GM23338 (cell line): ENCODE measurements at regions not wholly inside any gene's neighbourhood (a gene's known extent, or its start where the extent isn't known, plus 50 kb on each side); places are given as distances from the start of the nearest gene placed in this dataset.

Experiments used
- ATAC-seq: fragments of 200-7000 bp; cut with Tn5 transposase; 3 replicates; pipeline ENCODE4 v1.9.1; 2020
- DNase-seq: peaks from one replicate; pipeline ENCODE4 v3.0.0-alpha.2; 2015; ENCODE audit warnings: low spot score
- H2AFZ ChIP-seq: fragments of 200-600 bp; sonication (generic); 2 replicates; pipeline ENCODE4 v1.8.0; 2016; ENCODE audit warnings: antibody characterized with exemption, mild to moderate bottlenecking, moderate library complexity
- H3F3A ChIP-seq: fragments of 200-600 bp; sonication (generic); replicated peaks from 2 replicates; pipeline ENCODE4 v1.8.0; 2017; ENCODE audit warnings: antibody characterized with exemption, mixed run types, low read depth
- H3K27ac ChIP-seq: fragments of 200-600 bp; sonication (generic); 2 replicates; pipeline ENCODE4 v1.6.1; 2016; ENCODE audit warnings: low read depth
- H3K27me3 ChIP-seq: fragments of 200-600 bp; sonication (generic); 2 replicates; pipeline ENCODE4 v1.8.0; 2016; ENCODE audit warnings: mild to moderate bottlenecking, mixed run types, moderate library complexity; ENCODE audit not compliant: insufficient read depth
- H3K36me3 ChIP-seq: fragments of 200-600 bp; sonication (generic); 2 replicates; pipeline ENCODE4 v1.8.0; 2016; ENCODE audit warnings: mild to moderate bottlenecking; ENCODE audit not compliant: insufficient read depth
- H3K4me1 ChIP-seq: fragments of 200-600 bp; sonication (generic); 2 replicates; pipeline ENCODE4 v1.8.0; 2016; ENCODE audit warnings: mild to moderate bottlenecking, moderate library complexity; ENCODE audit not compliant: insufficient read depth
- H3K4me2 ChIP-seq: fragments of 200-600 bp; sonication (generic); 2 replicates; pipeline ENCODE4 v1.7.1; 2017; ENCODE audit warnings: mixed run types
- H3K4me3 ChIP-seq: fragments of 200-600 bp; sonication (generic); 2 replicates; pipeline ENCODE4 v1.6.1; 2016; ENCODE audit warnings: mixed run types
- H3K79me2 ChIP-seq: fragments of 200-600 bp; sonication (generic); replicated peaks from 2 replicates; pipeline ENCODE4 v1.8.0; 2017; ENCODE audit warnings: mild to moderate bottlenecking; ENCODE audit not compliant: insufficient read depth
- H3K9me2 ChIP-seq: fragments of 200-600 bp; sonication (generic); 2 replicates; pipeline ENCODE4 v1.8.0; 2017; ENCODE audit not compliant: insufficient read depth
- H4K20me1 ChIP-seq: fragments of 200-600 bp; sonication (generic); replicated peaks from 2 replicates; pipeline ENCODE4 v1.8.0; 2017; ENCODE audit warnings: mild to moderate bottlenecking; ENCODE audit not compliant: insufficient read depth
- H3K27ac Mint-ChIP-seq: 2 replicates; pipeline ENCODE4 v1.8.0; 2020; ENCODE audit warnings: inconsistent platforms, mild to moderate bottlenecking, moderate library complexity, mixed read lengths
- H3K27me3 Mint-ChIP-seq: 3 replicates; pipeline ENCODE4 v1.8.0; 2022; ENCODE audit warnings: low read depth, mild to moderate bottlenecking, moderate library complexity, mixed read lengths, inconsistent platforms; ENCODE audit not compliant: insufficient read depth, poor library complexity
- H3K36me3 Mint-ChIP-seq: 3 replicates; pipeline ENCODE4 v1.8.0; 2021; ENCODE audit warnings: low read depth, mild to moderate bottlenecking, inconsistent platforms, moderate library complexity, mixed read lengths
- H3K4me1 Mint-ChIP-seq: 3 replicates; pipeline ENCODE4 v1.8.0; 2020; ENCODE audit warnings: mild to moderate bottlenecking, inconsistent platforms, mixed read lengths
- H3K4me3 Mint-ChIP-seq: 3 replicates; pipeline ENCODE4 v1.8.0; 2021; ENCODE audit warnings: moderate library complexity, mild to moderate bottlenecking, inconsistent platforms, mixed read lengths
- H3K9me3 Mint-ChIP-seq: 3 replicates; pipeline ENCODE4 v1.8.0; 2020; ENCODE audit warnings: moderate library complexity, mild to moderate bottlenecking, inconsistent platforms, mixed read lengths
- CREB1 ChIP-seq: fragments of 250-450 bp; sonication (Bioruptor Pico); IDR thresholded peaks from 2 replicates; pipeline ENCODE4 v1.5.0; 2020; ENCODE audit warnings: low read depth, mild to moderate bottlenecking, moderate library complexity
- CTCF ChIP-seq, 2 experiments: fragments of 200-600 bp in 1 of 2; sonication (generic) in 1 of 2; conservative IDR thresholded peaks; 2 replicates each; pipeline versions ENCODE4 v1.5.1 to v1.6.1; 2016 to 2017; ENCODE audit warnings: antibody characterized with exemption in 2 of 2, low read depth in 2 of 2, mild to moderate bottlenecking in 2 of 2, moderate library complexity in 1 of 2
- ETS1 ChIP-seq: IDR thresholded peaks from 2 replicates; pipeline ENCODE4 v1.6.1; 2016; ENCODE audit warnings: antibody characterized with exemption
- EZH2 ChIP-seq: fragments of 200-600 bp; sonication (generic); IDR thresholded peaks from one replicate; pipeline ENCODE4 v1.8.0; 2017; ENCODE audit warnings: antibody characterized with exemption, mild to moderate bottlenecking, low read depth; ENCODE audit not compliant: unreplicated experiment
- EZH2phosphoT487 ChIP-seq: fragments of 200-600 bp; sonication (generic); IDR thresholded peaks from one replicate; pipeline ENCODE4 v1.8.1; 2018; ENCODE audit warnings: antibody characterized with exemption; ENCODE audit not compliant: unreplicated experiment
- JUNB ChIP-seq: IDR thresholded peaks from one replicate; pipeline ENCODE4 v1.6.1; 2016; ENCODE audit warnings: antibody characterized with exemption; ENCODE audit not compliant: unreplicated experiment
- NANOG ChIP-seq: IDR thresholded peaks from 2 replicates; pipeline ENCODE4 v1.6.1; 2016; ENCODE audit warnings: antibody characterized with exemption, borderline replicate concordance
- POLR2AphosphoS5 ChIP-seq: IDR thresholded peaks from 2 replicates; pipeline ENCODE4 v1.6.1; 2016; ENCODE audit warnings: antibody characterized with exemption, low read depth
- STAT1 ChIP-seq: IDR thresholded peaks from one replicate; pipeline ENCODE4 v1.6.1; 2016; ENCODE audit warnings: antibody characterized with exemption; ENCODE audit not compliant: unreplicated experiment
- ZNF114 ChIP-seq: fragments of 250-450 bp; sonication (Bioruptor Pico); IDR thresholded peaks from 2 replicates; pipeline ENCODE4 v1.5.0; 2020; ENCODE audit warnings: mild to moderate bottlenecking, moderate library complexity
- ZNF331 ChIP-seq: fragments of 250-450 bp; sonication (Bioruptor Pico); IDR thresholded peaks from 2 replicates; pipeline ENCODE4 v1.5.0; 2020; ENCODE audit warnings: low read depth, mild to moderate bottlenecking, moderate library complexity
- TF ChIP-seq, protein P1 (sequence below): IDR thresholded peaks from one replicate; pipeline ENCODE4 v1.6.1; 2018; ENCODE audit warnings: antibody characterized with exemption; ENCODE audit not compliant: unreplicated experiment
- TF ChIP-seq, protein P2 (sequence below): fragments of 250-450 bp; sonication (Bioruptor Pico); IDR thresholded peaks from 2 replicates; pipeline ENCODE4 v1.5.0; 2020; ENCODE audit warnings: mild to moderate bottlenecking, moderate library complexity

- Histone ChIP-seq H2AFZ (no peak overlapping the region), H3K27ac (no peak overlapping the region), H4K20me1 (no peaks in the 10 kb centered on the region), H3K27me3 (no peaks in the 10 kb centered on the region), H3K36me3 (no peaks in the 10 kb centered on the region), H3K9me2 (no peaks in the 10 kb centered on the region), H3F3A (no peaks in the 10 kb centered on the region), H3K79me2 (no peaks in the 10 kb centered on the region), H3K4me2 (no peak overlapping the region), H3K4me3 (no peak overlapping the region), H3K4me1 (no peaks in the 10 kb centered on the region)
- Mint-ChIP-seq H3K4me1 (no peaks in the 10 kb centered on the region), H3K27me3 (no peaks in the 10 kb centered on the region), H3K9me3 (peaks cover 5% of the 10 kb centered on the region), H3K4me3 (no peak overlapping the region), H3K27ac (no peak overlapping the region), H3K36me3 (peaks cover 4% of the 10 kb centered on the region)
- no peak for ATAC-seq
- TF ChIP-seq JUNB (no peak), NANOG (no peak), STAT1 (no peak), CTCF (conservative IDR thresholded peaks at IDR 0.05; ENCODE audit: low read depth in 2 of 2) (no peak), POLR2AphosphoS5 (no peak), EZH2 (no peak), EZH2phosphoT487 (no peak), ZNF331 (no peak), ETS1 (no peak), CREB1 (no peak), ZNF114 (no peak)
- TF ChIP-seq, protein P1, sequence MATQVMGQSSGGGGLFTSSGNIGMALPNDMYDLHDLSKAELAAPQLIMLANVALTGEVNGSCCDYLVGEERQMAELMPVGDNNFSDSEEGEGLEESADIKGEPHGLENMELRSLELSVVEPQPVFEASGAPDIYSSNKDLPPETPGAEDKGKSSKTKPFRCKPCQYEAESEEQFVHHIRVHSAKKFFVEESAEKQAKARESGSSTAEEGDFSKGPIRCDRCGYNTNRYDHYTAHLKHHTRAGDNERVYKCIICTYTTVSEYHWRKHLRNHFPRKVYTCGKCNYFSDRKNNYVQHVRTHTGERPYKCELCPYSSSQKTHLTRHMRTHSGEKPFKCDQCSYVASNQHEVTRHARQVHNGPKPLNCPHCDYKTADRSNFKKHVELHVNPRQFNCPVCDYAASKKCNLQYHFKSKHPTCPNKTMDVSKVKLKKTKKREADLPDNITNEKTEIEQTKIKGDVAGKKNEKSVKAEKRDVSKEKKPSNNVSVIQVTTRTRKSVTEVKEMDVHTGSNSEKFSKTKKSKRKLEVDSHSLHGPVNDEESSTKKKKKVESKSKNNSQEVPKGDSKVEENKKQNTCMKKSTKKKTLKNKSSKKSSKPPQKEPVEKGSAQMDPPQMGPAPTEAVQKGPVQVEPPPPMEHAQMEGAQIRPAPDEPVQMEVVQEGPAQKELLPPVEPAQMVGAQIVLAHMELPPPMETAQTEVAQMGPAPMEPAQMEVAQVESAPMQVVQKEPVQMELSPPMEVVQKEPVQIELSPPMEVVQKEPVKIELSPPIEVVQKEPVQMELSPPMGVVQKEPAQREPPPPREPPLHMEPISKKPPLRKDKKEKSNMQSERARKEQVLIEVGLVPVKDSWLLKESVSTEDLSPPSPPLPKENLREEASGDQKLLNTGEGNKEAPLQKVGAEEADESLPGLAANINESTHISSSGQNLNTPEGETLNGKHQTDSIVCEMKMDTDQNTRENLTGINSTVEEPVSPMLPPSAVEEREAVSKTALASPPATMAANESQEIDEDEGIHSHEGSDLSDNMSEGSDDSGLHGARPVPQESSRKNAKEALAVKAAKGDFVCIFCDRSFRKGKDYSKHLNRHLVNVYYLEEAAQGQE = no peak
- TF ChIP-seq, protein P2, sequence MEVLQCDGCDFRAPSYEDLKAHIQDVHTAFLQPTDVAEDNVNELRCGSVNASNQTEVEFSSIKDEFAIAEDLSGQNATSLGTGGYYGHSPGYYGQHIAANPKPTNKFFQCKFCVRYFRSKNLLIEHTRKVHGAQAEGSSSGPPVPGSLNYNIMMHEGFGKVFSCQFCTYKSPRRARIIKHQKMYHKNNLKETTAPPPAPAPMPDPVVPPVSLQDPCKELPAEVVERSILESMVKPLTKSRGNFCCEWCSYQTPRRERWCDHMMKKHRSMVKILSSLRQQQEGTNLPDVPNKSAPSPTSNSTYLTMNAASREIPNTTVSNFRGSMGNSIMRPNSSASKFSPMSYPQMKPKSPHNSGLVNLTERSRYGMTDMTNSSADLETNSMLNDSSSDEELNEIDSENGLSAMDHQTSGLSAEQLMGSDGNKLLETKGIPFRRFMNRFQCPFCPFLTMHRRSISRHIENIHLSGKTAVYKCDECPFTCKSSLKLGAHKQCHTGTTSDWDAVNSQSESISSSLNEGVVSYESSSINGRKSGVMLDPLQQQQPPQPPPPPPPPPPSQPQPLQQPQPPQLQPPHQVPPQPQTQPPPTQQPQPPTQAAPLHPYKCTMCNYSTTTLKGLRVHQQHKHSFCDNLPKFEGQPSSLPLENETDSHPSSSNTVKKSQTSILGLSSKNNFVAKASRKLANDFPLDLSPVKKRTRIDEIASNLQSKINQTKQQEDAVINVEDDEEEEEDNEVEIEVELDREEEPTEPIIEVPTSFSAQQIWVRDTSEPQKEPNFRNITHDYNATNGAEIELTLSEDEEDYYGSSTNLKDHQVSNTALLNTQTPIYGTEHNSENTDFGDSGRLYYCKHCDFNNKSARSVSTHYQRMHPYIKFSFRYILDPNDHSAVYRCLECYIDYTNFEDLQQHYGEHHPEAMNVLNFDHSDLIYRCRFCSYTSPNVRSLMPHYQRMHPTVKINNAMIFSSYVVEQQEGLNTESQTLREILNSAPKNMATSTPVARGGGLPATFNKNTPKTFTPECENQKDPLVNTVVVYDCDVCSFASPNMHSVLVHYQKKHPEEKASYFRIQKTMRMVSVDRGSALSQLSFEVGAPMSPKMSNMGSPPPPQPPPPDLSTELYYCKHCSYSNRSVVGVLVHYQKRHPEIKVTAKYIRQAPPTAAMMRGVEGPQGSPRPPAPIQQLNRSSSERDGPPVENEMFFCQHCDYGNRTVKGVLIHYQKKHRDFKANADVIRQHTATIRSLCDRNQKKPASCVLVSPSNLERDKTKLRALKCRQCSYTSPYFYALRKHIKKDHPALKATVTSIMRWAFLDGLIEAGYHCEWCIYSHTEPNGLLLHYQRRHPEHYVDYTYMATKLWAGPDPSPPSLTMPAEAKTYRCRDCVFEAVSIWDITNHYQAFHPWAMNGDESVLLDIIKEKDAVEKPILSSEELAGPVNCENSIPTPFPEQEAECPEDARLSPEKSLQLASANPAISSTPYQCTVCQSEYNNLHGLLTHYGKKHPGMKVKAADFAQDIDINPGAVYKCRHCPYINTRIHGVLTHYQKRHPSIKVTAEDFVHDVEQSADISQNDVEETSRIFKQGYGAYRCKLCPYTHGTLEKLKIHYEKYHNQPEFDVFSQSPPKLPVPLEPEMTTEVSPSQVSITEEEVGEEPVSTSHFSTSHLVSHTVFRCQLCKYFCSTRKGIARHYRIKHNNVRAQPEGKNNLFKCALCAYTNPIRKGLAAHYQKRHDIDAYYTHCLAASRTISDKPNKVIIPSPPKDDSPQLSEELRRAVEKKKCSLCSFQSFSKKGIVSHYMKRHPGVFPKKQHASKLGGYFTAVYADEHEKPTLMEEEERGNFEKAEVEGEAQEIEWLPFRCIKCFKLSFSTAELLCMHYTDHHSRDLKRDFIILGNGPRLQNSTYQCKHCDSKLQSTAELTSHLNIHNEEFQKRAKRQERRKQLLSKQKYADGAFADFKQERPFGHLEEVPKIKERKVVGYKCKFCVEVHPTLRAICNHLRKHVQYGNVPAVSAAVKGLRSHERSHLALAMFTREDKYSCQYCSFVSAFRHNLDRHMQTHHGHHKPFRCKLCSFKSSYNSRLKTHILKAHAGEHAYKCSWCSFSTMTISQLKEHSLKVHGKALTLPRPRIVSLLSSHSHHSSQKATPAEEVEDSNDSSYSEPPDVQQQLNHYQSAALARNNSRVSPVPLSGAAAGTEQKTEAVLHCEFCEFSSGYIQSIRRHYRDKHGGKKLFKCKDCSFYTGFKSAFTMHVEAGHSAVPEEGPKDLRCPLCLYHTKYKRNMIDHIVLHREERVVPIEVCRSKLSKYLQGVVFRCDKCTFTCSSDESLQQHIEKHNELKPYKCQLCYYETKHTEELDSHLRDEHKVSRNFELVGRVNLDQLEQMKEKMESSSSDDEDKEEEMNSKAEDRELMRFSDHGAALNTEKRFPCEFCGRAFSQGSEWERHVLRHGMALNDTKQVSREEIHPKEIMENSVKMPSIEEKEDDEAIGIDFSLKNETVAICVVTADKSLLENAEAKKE (CRISPR knock-in tag) = no peak
- no peak for DNase-seq
These were observed 427.6 kb upstream of the WWC1 start for GRCh38 chr5:167863883-167864282.
